NB4 (cell line): ENCODE measurements at regions not wholly inside any gene's neighbourhood (a gene's known extent, or its start where the extent isn't known, plus 50 kb on each side); places are given as distances from the start of the nearest gene placed in this dataset.

Experiments
- CTCF ChIP-seq: IDR thresholded peaks from one replicate; pipeline ENCODE4 v1.5.1; 2012; ENCODE audit warnings: low read depth, low read length
- POLR2A ChIP-seq: IDR thresholded peaks from 2 replicates; pipeline ENCODE4 v1.6.1; 2011; ENCODE audit warnings: mild to moderate bottlenecking; ENCODE audit not compliant: insufficient read length; ENCODE audit errors: extremely low read depth

- TF ChIP-seq CTCF (no peak), POLR2A (no peak)
Measured at GRCh38 chr11:81995889-81996288, 737.8 kb downstream of the FAM181B start.
